ENCODE measurements at regions not wholly inside any gene's neighbourhood (a gene's known extent, or its start where the extent isn't known, plus 50 kb on each side); places are given as distances from the start of the nearest gene placed in this dataset.

DNA sequence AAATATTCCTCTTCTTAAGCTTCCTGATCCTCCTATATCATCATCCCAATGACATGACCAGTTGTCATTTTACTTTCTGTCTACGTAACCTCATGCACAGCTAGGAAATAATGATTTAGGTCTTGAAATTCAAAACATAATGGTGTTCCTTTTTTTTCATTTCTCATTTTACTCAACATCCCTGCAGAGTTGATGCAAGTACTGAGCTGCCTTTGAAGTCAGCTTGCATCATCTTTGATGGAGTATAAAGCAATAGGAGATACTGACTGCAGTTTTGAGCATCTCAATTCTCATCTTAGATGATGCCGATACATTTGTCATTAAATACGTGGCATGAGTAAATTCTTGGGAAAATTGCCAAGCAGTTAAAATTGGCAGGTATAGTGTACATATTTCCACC is 346.1 kb downstream of the ZIC1 start:
- H2AFZ ChIP-seq (ENCODE audit: low read depth, low read length) = no peak overlapping the region
- no peak for TF ChIP-seq RAD21 (conservative IDR thresholded peaks at IDR 0.05)
- no peak for TF ChIP-seq REST (IDR thresholded peaks at IDR 0.05; ENCODE audit: borderline replicate concordance)
- no peak for TF ChIP-seq TAF1 (IDR thresholded peaks at IDR 0.05; ENCODE audit: low read depth)
- TF ChIP-seq SMC3 (conservative IDR thresholded peaks at IDR 0.05; ENCODE audit: poor library complexity) = no peak
- TF ChIP-seq, protein P1, sequence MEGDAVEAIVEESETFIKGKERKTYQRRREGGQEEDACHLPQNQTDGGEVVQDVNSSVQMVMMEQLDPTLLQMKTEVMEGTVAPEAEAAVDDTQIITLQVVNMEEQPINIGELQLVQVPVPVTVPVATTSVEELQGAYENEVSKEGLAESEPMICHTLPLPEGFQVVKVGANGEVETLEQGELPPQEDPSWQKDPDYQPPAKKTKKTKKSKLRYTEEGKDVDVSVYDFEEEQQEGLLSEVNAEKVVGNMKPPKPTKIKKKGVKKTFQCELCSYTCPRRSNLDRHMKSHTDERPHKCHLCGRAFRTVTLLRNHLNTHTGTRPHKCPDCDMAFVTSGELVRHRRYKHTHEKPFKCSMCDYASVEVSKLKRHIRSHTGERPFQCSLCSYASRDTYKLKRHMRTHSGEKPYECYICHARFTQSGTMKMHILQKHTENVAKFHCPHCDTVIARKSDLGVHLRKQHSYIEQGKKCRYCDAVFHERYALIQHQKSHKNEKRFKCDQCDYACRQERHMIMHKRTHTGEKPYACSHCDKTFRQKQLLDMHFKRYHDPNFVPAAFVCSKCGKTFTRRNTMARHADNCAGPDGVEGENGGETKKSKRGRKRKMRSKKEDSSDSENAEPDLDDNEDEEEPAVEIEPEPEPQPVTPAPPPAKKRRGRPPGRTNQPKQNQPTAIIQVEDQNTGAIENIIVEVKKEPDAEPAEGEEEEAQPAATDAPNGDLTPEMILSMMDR (IDR thresholded peaks at IDR 0.05; ENCODE audit: poor library complexity, severe bottlenecking) = no peak

GRCh38 chr3:147756476-147756875 is 347.3 kb downstream of the ZIC1 start:
- Histone ChIP-seq H3K36me3 (ENCODE audit: insufficient read depth, low read length) (no peaks in the 10 kb centered on the region), H3K9me2 (ENCODE audit: insufficient read depth, low read length) (no peaks in the 10 kb centered on the region), H3K9ac (ENCODE audit: low read length) (no peak overlapping the region), H3K27me3 (ENCODE audit: insufficient read depth, low read depth, low read length) (no peaks in the 10 kb centered on the region), H4K20me1 (ENCODE audit: insufficient read depth) (no peaks in the 10 kb centered on the region), H2AFZ (ENCODE audit: low read depth, low read length) (no peak overlapping the region), H3K79me2 (replicated peaks; ENCODE audit: insufficient read depth, low read length) (no peaks in the 10 kb centered on the region), H3K4me2 (ENCODE audit: low read length) (no peak overlapping the region), H3F3A (ENCODE audit: insufficient read depth, low read length, poor library complexity, severe bottlenecking) (no peaks in the 10 kb centered on the region), H3K9me3 (ENCODE audit: low read length) (no peaks in the 10 kb centered on the region), H3K4me3 (ENCODE audit: low read length) (no peak overlapping the region), H3K27ac (ENCODE audit: low read length) (no peak overlapping the region)
- TF ChIP-seq TAF1 (IDR thresholded peaks at IDR 0.05; ENCODE audit: low read depth) (no peak), EP300 (conservative IDR thresholded peaks at IDR 0.05; ENCODE audit: poor library complexity, severe bottlenecking) (no peak), SMC3 (conservative IDR thresholded peaks at IDR 0.05; ENCODE audit: poor library complexity) (no peak), EZH2 (IDR thresholded peaks at IDR 0.05; ENCODE audit: borderline replicate concordance, insufficient read depth, low read length, poor library complexity, severe bottlenecking) (no peak), RAD21 (conservative IDR thresholded peaks at IDR 0.05) (no peak), POLR2AphosphoS5 (IDR thresholded peaks at IDR 0.05) (no peak), REST (IDR thresholded peaks at IDR 0.05; ENCODE audit: borderline replicate concordance) (no peak), MXI1 (conservative IDR thresholded peaks at IDR 0.05; ENCODE audit: poor library complexity, severe bottlenecking) (no peak)
- TF ChIP-seq, protein P1 (IDR thresholded peaks at IDR 0.05; ENCODE audit: poor library complexity, severe bottlenecking) = no peak

More for the DNA sequence above, 346.1 kb downstream of the ZIC1 start:
- no peaks in the 10 kb centered on the region for H3K79me2 ChIP-seq (replicated peaks; ENCODE audit: insufficient read depth, low read length)
- no peak overlapping the region for H3K27ac ChIP-seq (ENCODE audit: low read length)
- H3K4me3 ChIP-seq (ENCODE audit: low read length) = no peak overlapping the region
- H3K9me3 ChIP-seq (ENCODE audit: low read length) = no peaks in the 10 kb centered on the region
- H3K4me2 ChIP-seq (ENCODE audit: low read length) = no peak overlapping the region
- no peaks in the 10 kb centered on the region for H4K20me1 ChIP-seq (ENCODE audit: insufficient read depth)
- no peaks in the 10 kb centered on the region for H3K27me3 ChIP-seq (ENCODE audit: insufficient read depth, low read depth, low read length)
- H3K36me3 ChIP-seq (ENCODE audit: insufficient read depth, low read length) = no peaks in the 10 kb centered on the region
- no peaks in the 10 kb centered on the region for H3K9me2 ChIP-seq (ENCODE audit: insufficient read depth, low read length)
- no peak overlapping the region for H3K9ac ChIP-seq (ENCODE audit: low read length)
- H3F3A ChIP-seq (ENCODE audit: insufficient read depth, low read length, poor library complexity, severe bottlenecking) = no peaks in the 10 kb centered on the region
